ENCODE measurements at regions not wholly inside any gene's neighbourhood (a gene's known extent, or its start where the extent isn't known, plus 50 kb on each side); places are given as distances from the start of the nearest gene placed in this dataset.

DNA sequence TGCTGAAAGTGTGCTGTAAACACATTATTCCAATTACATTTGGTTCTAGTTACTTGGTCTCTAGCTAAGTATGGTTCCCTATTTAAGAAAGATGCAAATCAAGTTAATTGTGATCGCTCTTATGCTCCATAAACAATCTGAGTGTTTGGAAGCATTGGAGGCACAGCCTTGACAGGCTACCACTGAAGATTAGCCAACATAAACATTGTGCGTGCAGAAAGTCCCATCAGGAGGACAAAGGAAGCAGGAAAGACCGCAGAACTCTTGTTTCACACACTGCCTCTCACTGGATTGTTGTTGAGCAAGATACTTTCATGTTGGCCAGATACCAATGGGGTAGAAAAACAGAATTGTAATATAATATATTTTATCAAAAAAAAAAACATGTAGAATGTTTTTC lies 814.4 kb downstream of the EFNB2 start:
- no peak overlapping the region for H3K4me3 ChIP-seq (ENCODE audit: control insufficient read depth, low read depth, low read length)
- TF ChIP-seq, protein P1, sequence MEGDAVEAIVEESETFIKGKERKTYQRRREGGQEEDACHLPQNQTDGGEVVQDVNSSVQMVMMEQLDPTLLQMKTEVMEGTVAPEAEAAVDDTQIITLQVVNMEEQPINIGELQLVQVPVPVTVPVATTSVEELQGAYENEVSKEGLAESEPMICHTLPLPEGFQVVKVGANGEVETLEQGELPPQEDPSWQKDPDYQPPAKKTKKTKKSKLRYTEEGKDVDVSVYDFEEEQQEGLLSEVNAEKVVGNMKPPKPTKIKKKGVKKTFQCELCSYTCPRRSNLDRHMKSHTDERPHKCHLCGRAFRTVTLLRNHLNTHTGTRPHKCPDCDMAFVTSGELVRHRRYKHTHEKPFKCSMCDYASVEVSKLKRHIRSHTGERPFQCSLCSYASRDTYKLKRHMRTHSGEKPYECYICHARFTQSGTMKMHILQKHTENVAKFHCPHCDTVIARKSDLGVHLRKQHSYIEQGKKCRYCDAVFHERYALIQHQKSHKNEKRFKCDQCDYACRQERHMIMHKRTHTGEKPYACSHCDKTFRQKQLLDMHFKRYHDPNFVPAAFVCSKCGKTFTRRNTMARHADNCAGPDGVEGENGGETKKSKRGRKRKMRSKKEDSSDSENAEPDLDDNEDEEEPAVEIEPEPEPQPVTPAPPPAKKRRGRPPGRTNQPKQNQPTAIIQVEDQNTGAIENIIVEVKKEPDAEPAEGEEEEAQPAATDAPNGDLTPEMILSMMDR (conservative IDR thresholded peaks at IDR 0.05; ENCODE audit: control insufficient read depth, insufficient read depth, low read depth, low read length), result no peak
- no peak for DNase-seq (ENCODE audit: low read depth)

DNA sequence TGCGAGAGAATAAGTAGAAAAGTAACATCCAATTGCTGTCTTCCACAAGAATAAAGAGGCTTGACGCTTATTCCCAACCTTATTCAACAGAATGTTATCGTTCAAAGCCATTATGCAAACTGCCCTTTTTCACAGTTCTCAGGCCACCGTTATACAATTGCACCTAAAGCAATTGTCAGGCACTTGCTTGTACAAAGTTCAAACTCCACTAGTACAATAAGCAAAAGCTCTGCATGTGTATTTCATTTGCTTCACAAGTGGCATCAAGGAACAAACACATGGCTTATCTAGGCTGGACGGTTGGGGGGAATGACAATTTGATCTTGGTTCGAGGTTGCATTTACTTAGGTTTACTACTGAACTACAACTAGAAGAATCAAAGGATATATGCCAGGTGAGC lies 815.6 kb downstream of the EFNB2 start:
- no peak for DNase-seq (ENCODE audit: low read depth)
- H3K4me3 ChIP-seq (ENCODE audit: control insufficient read depth, low read depth, low read length), result no peak overlapping the region
- TF ChIP-seq, protein P1 (conservative IDR thresholded peaks at IDR 0.05; ENCODE audit: control insufficient read depth, insufficient read depth, low read depth, low read length), result no peak

DNA sequence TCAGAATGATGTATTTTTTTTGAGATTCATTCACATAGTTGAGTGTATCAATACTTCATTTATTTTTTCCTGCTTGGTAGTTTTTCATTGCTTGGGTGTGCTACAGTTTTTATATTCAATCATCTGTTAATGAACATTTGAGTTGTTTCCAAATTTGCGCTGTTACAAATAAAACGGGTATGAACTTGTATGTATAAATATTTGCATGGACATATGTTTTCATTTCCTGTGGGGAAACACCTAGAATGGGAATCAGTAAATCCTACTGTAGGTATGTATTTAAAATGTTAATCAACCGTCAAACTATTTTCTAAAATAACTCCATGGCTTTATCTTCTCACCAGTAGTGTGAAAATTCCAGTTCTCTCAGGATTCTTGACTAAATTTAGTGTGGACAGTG lies 826.3 kb downstream of the EFNB2 start:
- DNase-seq (ENCODE audit: low read depth), result no peak
- TF ChIP-seq, protein P1 (conservative IDR thresholded peaks at IDR 0.05; ENCODE audit: control insufficient read depth, insufficient read depth, low read depth, low read length), result no peak

DNA sequence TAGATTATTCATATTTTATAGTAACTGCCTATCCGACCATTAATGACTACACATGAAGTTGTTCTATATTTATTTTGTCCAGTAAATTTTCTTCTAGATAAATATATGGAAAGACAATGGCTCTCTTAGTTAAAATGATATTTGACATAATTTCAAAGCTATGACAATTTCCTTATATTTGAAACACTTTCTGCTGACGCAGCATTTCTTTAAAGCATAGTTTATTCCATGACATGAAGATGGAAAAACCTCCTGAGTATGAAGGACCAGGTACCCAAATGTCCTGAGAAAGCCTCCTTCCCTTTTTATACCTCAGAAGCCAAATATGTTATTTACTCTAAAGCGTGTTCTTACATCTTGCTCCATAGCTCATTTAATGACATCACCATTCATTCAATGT lies 831.6 kb downstream of the EFNB2 start:
- TF ChIP-seq, protein P1 (conservative IDR thresholded peaks at IDR 0.05; ENCODE audit: control insufficient read depth, insufficient read depth, low read depth, low read length), result no peak
- H3K4me3 ChIP-seq (ENCODE audit: control insufficient read depth, low read depth, low read length), result no peak overlapping the region
- DNase-seq (ENCODE audit: low read depth), result no peak

More for the DNA sequence above, 826.3 kb downstream of the EFNB2 start:
- H3K4me3 ChIP-seq (ENCODE audit: control insufficient read depth, low read depth, low read length), result no peak overlapping the region

DNA sequence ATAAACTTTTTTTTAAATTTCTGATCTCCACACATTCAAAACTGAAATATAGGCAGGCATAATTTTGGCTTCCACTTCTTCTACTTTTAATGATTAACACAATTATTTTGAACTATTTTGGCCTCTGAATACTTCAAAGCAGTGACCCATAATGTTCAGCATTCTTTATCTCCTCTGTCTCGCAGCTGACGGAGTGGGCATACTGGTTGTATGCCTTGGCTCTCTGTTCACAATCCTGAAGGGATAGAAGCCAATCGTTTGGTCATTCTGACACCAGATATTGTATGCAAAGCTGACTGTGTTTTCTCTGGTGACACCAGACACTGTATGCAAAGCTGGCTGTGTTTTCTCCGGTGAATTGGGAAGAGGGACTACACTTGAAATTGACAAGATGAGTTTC lies 833.0 kb downstream of the EFNB2 start:
- H3K4me3 ChIP-seq (ENCODE audit: control insufficient read depth, low read depth, low read length), result no peak overlapping the region
- TF ChIP-seq, protein P1 (conservative IDR thresholded peaks at IDR 0.05; ENCODE audit: control insufficient read depth, insufficient read depth, low read depth, low read length), result no peak
- DNase-seq (ENCODE audit: low read depth), result no peak

DNA sequence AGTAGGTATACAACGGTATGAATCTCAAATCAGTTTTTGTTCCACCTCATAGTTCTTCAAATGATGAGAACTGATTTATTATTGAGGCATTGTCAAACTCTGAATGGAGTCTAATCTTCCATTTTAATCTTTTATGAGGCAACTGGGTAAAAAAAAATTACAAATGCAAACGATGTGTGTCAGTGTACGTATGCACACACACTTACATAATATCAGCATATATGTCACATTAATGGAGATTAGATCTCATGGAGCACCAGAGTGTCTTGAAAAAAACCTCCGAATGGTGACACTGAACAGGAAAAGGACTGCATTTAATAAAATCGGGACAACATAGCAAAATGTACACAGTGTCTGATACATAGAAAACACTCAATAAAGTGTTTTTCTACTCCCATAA lies 842.7 kb downstream of the EFNB2 start:
- no peak overlapping the region for H3K4me3 ChIP-seq (ENCODE audit: control insufficient read depth, low read depth, low read length)
- DNase-seq (ENCODE audit: low read depth), result no peak
- TF ChIP-seq, protein P1 (conservative IDR thresholded peaks at IDR 0.05; ENCODE audit: control insufficient read depth, insufficient read depth, low read depth, low read length), result no peak

DNA sequence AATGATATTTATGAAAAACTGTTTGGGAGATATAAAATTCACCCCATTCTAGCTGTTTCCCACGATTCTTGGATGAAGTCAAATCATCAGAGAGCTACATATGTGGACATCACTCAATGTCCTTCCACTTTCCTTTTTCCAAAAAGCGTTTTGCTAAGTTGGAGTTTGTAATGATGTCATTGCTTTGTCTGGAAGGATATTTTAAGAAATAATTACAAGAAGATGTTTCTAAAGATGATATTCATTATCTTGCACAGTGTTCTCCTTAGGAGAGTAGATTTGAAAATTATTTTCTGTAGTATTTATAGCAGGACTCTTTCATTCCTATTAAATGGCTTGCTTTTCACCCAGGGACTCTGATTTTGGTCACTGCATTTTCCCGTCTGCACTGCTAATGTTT lies 851.2 kb downstream of the EFNB2 start:
- TF ChIP-seq, protein P1 (conservative IDR thresholded peaks at IDR 0.05; ENCODE audit: control insufficient read depth, insufficient read depth, low read depth, low read length), result no peak
- DNase-seq (ENCODE audit: low read depth), result no peak
- H3K4me3 ChIP-seq (ENCODE audit: control insufficient read depth, low read depth, low read length), result no peak overlapping the region
